Germinal center (tissue), 1 donor: ENCODE measurements at regions not wholly inside any gene's neighbourhood (a gene's known extent, or its start where the extent isn't known, plus 50 kb on each side); places are given as distances from the start of the nearest gene placed in this dataset.
"Not testable (repeated sequence)": the region's sequence is repeated elsewhere in the genome, so short reads cannot be mapped to it uniquely, and the experiment has no call there.

Experiments
- DNase-seq: peaks from one replicate; pipeline ENCODE4 v3.0.0; 2012; ENCODE audit warnings: mixed read lengths, low spot score

DNA sequence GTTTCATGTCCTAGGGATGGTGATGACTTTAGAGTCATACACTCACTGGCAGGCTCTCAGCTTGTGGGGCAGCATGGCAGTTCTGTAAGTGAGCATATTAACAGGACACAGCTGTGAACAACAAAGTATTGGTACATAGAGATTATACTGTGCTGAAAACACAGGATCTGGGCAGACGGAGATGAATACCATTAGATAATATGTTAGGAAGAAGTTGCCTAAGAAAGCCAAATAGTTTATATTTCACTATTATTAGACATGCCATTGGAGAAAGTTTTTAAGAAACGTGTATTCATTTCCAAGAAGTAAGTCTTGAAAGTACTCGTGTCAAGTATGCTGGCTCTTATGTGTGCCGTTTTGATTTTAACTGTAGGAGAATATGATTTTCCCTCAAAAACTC is 274.5 kb downstream of the INHBA start:
- DNase-seq = no peak

GRCh38 chr7:41425926-41426325 is 277.0 kb downstream of the INHBA start:
- no peak for DNase-seq

- DNase-seq = no peak
Measured at GRCh38 chr7:41421056-41421455, 281.8 kb downstream of the INHBA start.

- DNase-seq = no peak
Measured at GRCh38 chr7:41420421-41420820, 282.5 kb downstream of the INHBA start.

- DNase-seq = no peak
Measured at GRCh38 chr7:41418337-41418736, 284.6 kb downstream of the INHBA start.

DNA sequence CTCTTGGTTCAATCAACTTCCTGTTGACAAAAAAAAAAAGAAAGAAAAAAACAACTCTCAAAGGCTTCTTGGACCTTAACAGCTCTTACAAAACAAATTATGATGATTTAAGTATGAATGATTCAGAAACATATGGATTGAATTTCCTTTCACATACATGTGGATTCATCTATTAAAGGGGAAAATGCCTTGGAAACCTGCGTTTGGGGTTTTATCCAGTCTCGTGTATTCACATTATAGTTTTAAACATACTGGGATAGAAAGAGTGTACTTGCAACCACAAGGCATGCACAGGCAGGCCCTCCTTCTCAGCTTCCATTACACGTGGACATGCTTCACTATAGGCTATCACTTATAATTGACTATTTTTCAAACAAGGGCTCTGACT is 286.7 kb downstream of the INHBA start:
- no peak for DNase-seq

- no peak for DNase-seq
Measured at GRCh38 chr7:41415471-41416207, 287.3 kb downstream of the INHBA start.

- no peak for DNase-seq
Measured at GRCh38 chr7:41415051-41415450, 287.8 kb downstream of the INHBA start.

GRCh38 chr7:41404375-41405074 is 298.4 kb downstream of the INHBA start:
- no peak for DNase-seq

GRCh38 chr7:41403291-41403690 is 299.6 kb downstream of the INHBA start:
- no peak for DNase-seq

DNA sequence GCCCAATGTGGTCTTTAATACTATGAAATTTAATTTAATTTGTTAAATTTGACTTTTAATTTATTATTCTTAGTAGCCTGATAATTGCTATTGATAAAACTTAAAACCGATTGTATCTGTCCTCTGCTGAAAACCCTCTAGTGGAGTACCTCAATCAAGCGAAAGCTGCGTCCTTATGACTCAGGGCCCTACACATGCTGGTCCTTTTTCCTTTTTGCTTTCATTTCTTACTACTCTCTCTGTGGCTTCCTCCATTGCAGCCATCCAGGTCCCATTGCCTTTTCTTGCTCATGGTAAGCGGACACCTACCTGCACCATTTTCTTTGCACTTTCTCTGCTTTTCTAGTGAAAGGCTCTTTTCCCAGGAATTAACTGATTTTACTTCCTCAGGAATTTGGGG is 301.1 kb downstream of the INHBA start:
- no peak for DNase-seq

GRCh38 chr7:41399171-41399570 is 303.7 kb downstream of the INHBA start:
- DNase-seq = no peak

DNA sequence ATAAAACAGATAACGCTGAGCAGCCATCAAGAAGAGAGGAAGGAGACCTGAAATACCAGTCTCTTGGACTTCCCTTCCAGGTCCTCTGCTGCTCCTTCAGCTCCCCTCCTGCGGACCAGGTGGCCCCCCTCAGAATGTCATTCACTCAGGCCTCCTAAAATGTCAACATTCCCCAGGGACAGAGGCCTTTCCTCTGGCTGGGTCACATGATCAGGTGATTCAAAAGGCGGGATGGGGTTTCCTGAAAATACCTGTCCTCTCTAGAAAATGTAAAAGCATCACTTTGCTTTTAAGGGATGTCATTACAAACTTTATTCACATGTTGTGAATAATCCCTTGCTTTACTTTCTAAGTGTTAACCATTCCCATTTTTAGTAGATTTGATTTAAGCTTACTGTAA is 311.1 kb downstream of the INHBA start:
- DNase-seq = no peak

DNA sequence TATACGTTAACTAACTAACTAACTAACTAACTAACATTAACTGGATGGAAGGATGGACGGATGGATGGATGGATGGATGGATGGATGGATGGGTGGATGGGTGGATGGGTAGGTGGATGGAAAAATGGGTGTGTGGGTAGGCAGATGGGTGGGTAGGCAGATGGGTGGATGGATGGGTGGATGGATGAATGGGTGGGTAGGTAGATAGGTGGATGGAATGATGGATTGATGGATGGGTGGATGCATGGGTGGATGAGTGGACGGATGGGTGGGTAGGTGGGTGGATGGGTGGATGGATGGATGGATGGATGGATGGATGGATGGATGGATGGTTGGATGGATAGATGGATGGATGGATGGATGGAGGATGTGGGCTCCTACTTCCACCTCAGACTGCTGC is 314.0 kb downstream of the INHBA start:
- DNase-seq = not testable (repeated sequence)

GRCh38 chr7:41385996-41386395 is 316.9 kb downstream of the INHBA start:
- no peak for DNase-seq

GRCh38 chr7:41384418-41384817 is 318.5 kb downstream of the INHBA start:
- no peak for DNase-seq

- DNase-seq = no peak
Measured at GRCh38 chr7:41383596-41383995, 319.3 kb downstream of the INHBA start.

DNA sequence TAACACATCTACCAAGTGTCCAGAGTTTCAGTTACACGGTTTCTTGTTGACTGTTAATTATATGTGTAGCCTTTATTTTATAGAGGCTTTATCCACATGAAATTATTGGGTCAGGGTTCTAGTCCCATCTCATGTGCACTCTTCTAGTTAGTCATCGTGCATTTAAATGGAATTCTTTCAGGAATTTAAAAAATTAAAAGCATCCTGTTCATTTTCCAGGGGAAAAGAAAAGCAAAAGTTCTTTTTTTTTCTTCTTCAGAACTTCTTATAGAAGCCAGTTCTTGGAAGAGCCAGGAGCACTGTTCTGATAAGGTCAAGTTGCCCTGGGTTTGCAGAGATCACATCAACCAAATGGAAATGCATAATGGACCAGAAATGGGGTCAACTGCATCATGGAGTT is 324.7 kb downstream of the INHBA start:
- DNase-seq = no peak

GRCh38 chr7:41375582-41375981 is 327.3 kb downstream of the INHBA start:
- no peak for DNase-seq

- DNase-seq = no peak
Measured at GRCh38 chr7:41374150-41374848, 328.6 kb downstream of the INHBA start.

GRCh38 chr7:41367967-41368882 is 334.7 kb downstream of the INHBA start:
- DNase-seq = no peak

DNA sequence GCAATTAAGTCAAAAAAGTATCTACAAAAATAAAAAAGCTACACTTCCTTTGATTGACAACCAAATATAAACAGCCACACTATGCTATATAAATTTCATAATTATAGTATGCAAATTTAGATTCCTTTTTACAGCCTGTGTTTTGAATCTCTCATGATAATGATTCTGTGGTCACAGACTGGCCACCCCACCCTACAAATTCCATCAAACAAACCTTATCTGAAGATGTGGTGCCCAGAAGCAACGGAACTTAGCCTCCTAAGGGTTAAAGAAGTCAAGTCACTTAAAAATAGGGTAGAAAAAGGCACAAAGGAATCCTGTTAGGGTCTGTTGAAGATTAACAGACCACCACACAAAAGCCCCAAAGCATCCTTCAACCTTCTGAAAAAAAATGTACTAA is 351.8 kb downstream of the INHBA start:
- DNase-seq = no peak
